T-helper 2 cell treated with Interferon-gamma antibody and Interleukin-4, amounts not matched to agents 5 μg/mL and 100 μg/mL, for 36 hours (primary cell): ENCODE measurements at regions not wholly inside any gene's neighbourhood (a gene's known extent, or its start where the extent isn't known, plus 50 kb on each side); places are given as distances from the start of the nearest gene placed in this dataset.
"Not testable (repeated sequence)": the region's sequence is repeated elsewhere in the genome, so short reads cannot be mapped to it uniquely, and the experiment has no call there.

ENCODE experiments used
- DNase-seq: peaks from one replicate; pipeline ENCODE4 v3.0.0; 2021; ENCODE audit warnings: low spot score
- H3K27ac Mint-ChIP-seq: one replicate; pipeline ENCODE4 v1.8.0; 2021; ENCODE audit warnings: mild to moderate bottlenecking, mixed read lengths
- H3K27me3 Mint-ChIP-seq: one replicate; pipeline ENCODE4 v1.8.0; 2021; ENCODE audit warnings: low read depth, mixed read lengths
- H3K36me3 Mint-ChIP-seq: one replicate; pipeline ENCODE4 v1.8.0; 2021; ENCODE audit warnings: low read depth, mixed read lengths
- H3K4me1 Mint-ChIP-seq: one replicate; pipeline ENCODE4 v1.8.0; 2021; ENCODE audit warnings: low read depth, mixed read lengths
- H3K4me3 Mint-ChIP-seq: one replicate; pipeline ENCODE4 v1.8.0; 2022; ENCODE audit warnings: mild to moderate bottlenecking, moderate library complexity, mixed read lengths
- H3K9me3 Mint-ChIP-seq: one replicate; pipeline ENCODE4 v1.8.0; 2021; ENCODE audit warnings: mixed read lengths

DNA sequence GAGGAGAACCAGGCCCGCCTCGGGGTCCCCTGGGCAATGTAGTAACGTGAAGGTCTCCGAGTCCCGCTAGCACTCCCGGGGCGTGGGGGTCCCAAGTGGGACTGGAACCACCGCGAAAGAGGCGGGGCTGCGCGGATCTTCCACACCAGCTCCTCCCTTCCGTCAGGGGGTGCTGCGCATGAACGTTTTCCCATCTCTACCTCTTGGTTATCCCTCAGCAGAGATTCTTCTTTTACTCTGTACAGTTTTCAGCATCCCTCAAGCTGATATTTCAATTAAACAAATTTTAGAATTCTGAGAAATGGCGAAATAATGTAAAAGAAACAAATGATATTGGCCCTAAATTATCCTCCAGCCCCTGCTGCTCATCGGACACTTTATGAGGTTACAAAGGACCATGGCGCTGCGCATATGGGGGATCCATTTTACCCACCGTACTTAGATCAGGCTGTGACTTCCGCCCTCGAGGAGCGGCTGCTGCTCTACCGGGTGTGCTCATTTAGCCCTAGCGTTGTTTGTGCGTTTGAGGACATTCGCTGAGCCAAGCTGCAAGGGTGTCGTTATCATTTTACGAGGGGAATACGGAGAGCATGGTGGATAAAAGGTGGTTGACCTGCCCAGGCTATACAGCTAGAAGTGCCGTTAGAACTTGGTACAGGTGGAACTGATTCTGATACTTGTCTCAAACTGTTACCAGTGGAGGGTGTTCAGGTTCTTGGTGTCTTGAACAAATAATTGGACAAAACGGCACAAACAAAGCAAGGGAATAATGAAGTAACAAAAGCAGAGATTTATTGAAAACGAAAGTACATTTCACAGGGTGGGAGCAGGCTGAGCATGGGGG, 75.2 kb upstream of the CHD6 start:
- Mint-ChIP-seq H3K4me1 (peaks cover 17% of the 10 kb centered on the region), H3K27ac (peak overlapping the region; percentile 97), H3K9me3 (no peaks in the 10 kb centered on the region), H3K4me3 (peak overlapping the region; percentile 97), H3K27me3 (peaks cover 2% of the 10 kb centered on the region), H3K36me3 (peaks cover 1% of the 10 kb centered on the region)
- DNase-seq, result peak; percentile 72

- peaks cover 16% of the 10 kb centered on the region for H3K4me1 Mint-ChIP-seq
- DNase-seq, result peak; percentile 67
- peak overlapping the region; percentile 97 for H3K4me3 Mint-ChIP-seq
- H3K36me3 Mint-ChIP-seq, result peaks cover 1% of the 10 kb centered on the region
- no peaks in the 10 kb centered on the region for H3K9me3 Mint-ChIP-seq
- peak overlapping the region; percentile 97 for H3K27ac Mint-ChIP-seq
- H3K27me3 Mint-ChIP-seq, result peaks cover under 1% of the 10 kb centered on the region
These were observed 74.4 kb upstream of the CHD6 start for GRCh38 chr20:41692479-41693135.

DNA sequence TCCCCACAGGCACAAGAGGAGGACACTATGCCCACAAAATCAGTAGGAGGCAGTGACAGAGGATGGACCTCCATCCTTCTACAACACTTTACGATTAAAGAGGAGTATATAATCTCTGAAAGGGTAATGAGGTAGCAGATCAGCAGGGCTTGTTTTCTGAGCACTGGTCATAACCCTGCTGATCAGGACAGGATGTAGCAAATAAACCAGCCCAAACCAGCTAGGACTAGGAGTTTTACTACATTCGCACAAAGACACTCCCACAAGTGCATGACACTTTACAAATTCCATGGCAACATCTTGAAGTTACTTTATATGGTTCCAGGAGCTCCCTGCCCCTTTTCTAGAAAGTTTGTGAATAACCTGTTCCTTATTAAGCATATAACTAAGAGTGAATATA, 73.3 kb upstream of the CHD6 start:
- H3K27me3 Mint-ChIP-seq, result no peaks in the 10 kb centered on the region
- DNase-seq, result no peak
- H3K4me1 Mint-ChIP-seq, result peaks cover 15% of the 10 kb centered on the region
- H3K9me3 Mint-ChIP-seq, result no peaks in the 10 kb centered on the region
- H3K27ac Mint-ChIP-seq, result no peak overlapping the region
- peaks cover 1% of the 10 kb centered on the region for H3K36me3 Mint-ChIP-seq
- H3K4me3 Mint-ChIP-seq, result no peak overlapping the region

GRCh38 chr20:41690702-41691101, 72.5 kb upstream of the CHD6 start:
- no peak overlapping the region for H3K4me3 Mint-ChIP-seq
- no peaks in the 10 kb centered on the region for H3K9me3 Mint-ChIP-seq
- H3K36me3 Mint-ChIP-seq, result peaks cover 1% of the 10 kb centered on the region
- no peak for DNase-seq
- peaks cover under 1% of the 10 kb centered on the region for H3K27me3 Mint-ChIP-seq
- H3K27ac Mint-ChIP-seq, result no peak overlapping the region
- H3K4me1 Mint-ChIP-seq, result peaks cover 15% of the 10 kb centered on the region

GRCh38 chr20:41686961-41687360, 68.8 kb upstream of the CHD6 start:
- H3K27ac Mint-ChIP-seq, result no peak overlapping the region
- H3K27me3 Mint-ChIP-seq, result peaks cover 3% of the 10 kb centered on the region
- DNase-seq, result no peak
- no peaks in the 10 kb centered on the region for H3K36me3 Mint-ChIP-seq
- no peak overlapping the region for H3K4me3 Mint-ChIP-seq
- no peaks in the 10 kb centered on the region for H3K9me3 Mint-ChIP-seq
- no peaks in the 10 kb centered on the region for H3K4me1 Mint-ChIP-seq

GRCh38 chr20:41685145-41685544, 67.0 kb upstream of the CHD6 start:
- not testable (repeated sequence) for H3K4me3 Mint-ChIP-seq, H3K9me3 Mint-ChIP-seq, DNase-seq, H3K4me1 Mint-ChIP-seq, H3K36me3 Mint-ChIP-seq, H3K27me3 Mint-ChIP-seq, H3K27ac Mint-ChIP-seq

DNA sequence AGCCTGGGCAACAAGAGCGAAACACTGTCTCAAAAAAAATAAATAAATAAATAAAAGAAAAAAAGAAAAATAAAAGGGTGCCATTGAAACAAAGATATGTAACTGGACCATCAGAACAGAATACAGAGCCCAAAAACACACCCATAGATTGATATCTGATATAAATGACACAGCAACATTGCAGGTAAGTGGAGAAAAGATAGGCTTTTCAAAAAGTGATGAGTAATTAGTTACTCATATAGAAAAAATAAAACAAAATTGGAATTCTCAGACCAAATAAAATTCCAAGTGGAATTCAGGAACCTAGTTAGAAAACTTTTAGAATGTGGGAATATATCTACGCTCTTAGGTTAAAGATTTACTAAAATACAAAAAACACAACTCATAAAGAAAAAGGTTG, 60.6 kb upstream of the CHD6 start:
- no peaks in the 10 kb centered on the region for H3K36me3 Mint-ChIP-seq
- no peak overlapping the region for H3K4me3 Mint-ChIP-seq
- no peaks in the 10 kb centered on the region for H3K4me1 Mint-ChIP-seq
- H3K27ac Mint-ChIP-seq, result no peak overlapping the region
- peaks cover 14% of the 10 kb centered on the region for H3K27me3 Mint-ChIP-seq
- DNase-seq, result no peak
- H3K9me3 Mint-ChIP-seq, result no peaks in the 10 kb centered on the region

DNA sequence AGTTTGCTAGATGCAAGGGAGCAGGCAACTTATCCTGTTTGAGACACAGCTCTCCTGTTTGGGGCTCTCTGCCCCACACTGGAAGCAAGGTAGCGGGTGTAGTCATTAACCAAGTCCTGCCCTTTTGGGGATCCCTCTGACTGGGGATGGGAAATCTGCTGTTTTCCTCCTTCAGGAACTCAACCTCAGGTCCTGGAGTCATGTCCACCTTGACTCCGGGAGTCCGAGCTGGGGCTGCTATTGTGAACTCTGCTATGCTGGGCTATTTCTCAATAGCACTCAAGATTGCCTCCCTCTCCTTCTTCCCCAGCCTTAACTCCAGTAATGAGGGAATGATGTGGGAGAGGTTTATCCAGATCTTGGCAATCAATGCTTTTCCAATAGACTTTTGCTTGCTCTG, 54.1 kb upstream of the CHD6 start:
- Mint-ChIP-seq H3K27me3 (peaks cover 24% of the 10 kb centered on the region), H3K36me3 (no peaks in the 10 kb centered on the region), H3K27ac (no peak overlapping the region)

GRCh38 chr20:41671143-41671542, 53.0 kb upstream of the CHD6 start:
- Mint-ChIP-seq H3K9me3 (no peaks in the 10 kb centered on the region), H3K27me3 (peaks cover 22% of the 10 kb centered on the region), H3K36me3 (no peaks in the 10 kb centered on the region), H3K27ac (no peak overlapping the region), H3K4me3 (no peak overlapping the region), H3K4me1 (no peaks in the 10 kb centered on the region)
- DNase-seq, result no peak

More for the DNA sequence above, 54.1 kb upstream of the CHD6 start:
- no peaks in the 10 kb centered on the region for H3K4me1 Mint-ChIP-seq
- H3K9me3 Mint-ChIP-seq, result no peaks in the 10 kb centered on the region
- H3K4me3 Mint-ChIP-seq, result no peak overlapping the region
- DNase-seq, result no peak

DNA sequence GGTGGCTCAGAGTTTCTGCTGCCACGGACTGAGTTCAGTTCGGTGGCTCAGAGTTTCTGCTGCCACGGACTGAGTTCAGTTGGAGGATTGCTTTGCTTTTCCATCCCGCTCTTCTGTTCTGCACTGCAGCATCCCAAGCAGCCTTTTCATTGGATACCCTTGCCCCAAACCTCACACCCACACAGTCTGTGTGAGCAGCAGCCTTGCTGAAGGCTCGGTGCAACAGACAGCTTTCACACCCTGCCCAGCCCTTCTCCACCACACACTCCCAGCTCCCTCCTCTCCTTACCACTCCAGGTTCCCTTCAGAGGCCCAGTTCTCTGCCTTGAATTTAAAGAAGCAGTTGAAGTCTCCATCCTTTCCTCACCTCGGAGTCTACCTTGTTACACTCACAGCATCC, 52.5 kb upstream of the CHD6 start:
- no peak overlapping the region for H3K27ac Mint-ChIP-seq
- peaks cover 23% of the 10 kb centered on the region for H3K27me3 Mint-ChIP-seq
- H3K9me3 Mint-ChIP-seq, result no peaks in the 10 kb centered on the region
- H3K36me3 Mint-ChIP-seq, result no peaks in the 10 kb centered on the region
- no peaks in the 10 kb centered on the region for H3K4me1 Mint-ChIP-seq
- no peak for DNase-seq
- H3K4me3 Mint-ChIP-seq, result no peak overlapping the region

GRCh38 chr20:41669708-41670263, 51.6 kb upstream of the CHD6 start:
- Mint-ChIP-seq H3K27ac (no peak overlapping the region), H3K36me3 (no peaks in the 10 kb centered on the region), H3K4me1 (no peaks in the 10 kb centered on the region), H3K27me3 (peaks cover 22% of the 10 kb centered on the region), H3K4me3 (no peak overlapping the region), H3K9me3 (no peaks in the 10 kb centered on the region)
- DNase-seq, result no peak

DNA sequence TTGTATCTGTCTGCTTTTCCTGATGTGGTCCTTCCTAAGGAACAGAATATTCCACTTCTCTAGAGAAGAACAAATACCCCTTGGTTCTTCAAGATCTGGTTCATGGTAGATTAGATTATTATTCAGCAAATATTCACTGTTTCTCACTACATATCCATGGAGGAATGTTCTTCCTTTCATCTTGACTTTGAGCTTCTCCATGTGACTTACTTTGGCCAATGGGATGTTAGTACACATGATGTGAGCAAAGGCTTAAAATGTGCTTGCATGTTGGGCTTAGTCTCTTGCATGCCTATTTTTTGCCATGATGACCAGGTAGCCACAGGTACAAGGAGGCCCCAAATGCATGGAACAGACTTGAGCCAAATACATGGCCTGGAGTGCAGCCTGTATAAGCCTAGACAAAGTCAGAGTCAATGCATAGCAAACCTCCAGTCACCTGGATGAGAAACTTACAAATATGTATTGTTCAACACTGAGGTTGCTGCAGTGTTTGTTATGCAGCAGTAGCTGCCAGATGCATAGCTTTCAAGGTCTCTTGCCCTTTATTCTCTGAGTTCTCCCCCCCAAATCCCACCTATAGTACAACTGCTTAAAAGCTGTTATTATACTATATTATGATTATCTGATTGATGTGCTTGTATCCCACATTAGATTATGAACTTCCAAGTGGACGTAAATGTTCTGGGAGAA, 50.0 kb upstream of the CHD6 start:
- Mint-ChIP-seq H3K36me3 (no peaks in the 10 kb centered on the region), H3K27ac (no peak overlapping the region), H3K27me3 (peaks cover 26% of the 10 kb centered on the region), H3K4me3 (no peak overlapping the region), H3K9me3 (no peaks in the 10 kb centered on the region), H3K4me1 (no peaks in the 10 kb centered on the region)
- DNase-seq, result no peak
